HPDE6-E6E7 (cell line): ENCODE measurements at regions not wholly inside any gene's neighbourhood (a gene's known extent, or its start where the extent isn't known, plus 50 kb on each side); places are given as distances from the start of the nearest gene placed in this dataset.
A peak's percentile ranks its signal among the peaks of the same experiment; 100 is the strongest.
"Not testable (repeated sequence)": the region's sequence is repeated elsewhere in the genome, so short reads cannot be mapped to it uniquely, and the experiment has no call there.

Source experiments
- DNase-seq: peaks from one replicate; pipeline ENCODE4 v3.0.0; 2011; ENCODE audit warnings: missing footprints; ENCODE audit errors: extremely low spot score

DNA sequence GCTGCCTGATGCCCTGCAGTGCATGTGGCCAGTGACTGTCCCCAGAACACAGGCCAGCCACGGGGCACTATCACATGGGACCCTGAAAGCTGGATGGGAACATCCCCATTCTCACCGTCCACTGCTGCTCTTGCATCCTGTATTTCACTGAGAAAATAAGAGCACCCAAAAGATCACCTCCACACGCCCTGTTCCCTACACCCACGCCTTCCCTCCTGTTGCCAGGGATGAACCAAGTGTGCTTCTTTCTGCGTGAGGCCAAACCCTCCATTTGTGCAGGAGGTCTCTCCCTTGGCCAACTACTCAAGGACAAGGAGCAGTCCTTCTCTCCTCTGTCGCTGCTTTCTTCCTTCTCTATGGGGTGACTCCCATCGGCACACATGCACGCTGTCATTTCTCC is 118.3 kb downstream of the LRRC37A3 start:
- not testable (repeated sequence) for DNase-seq

GRCh38 chr17:64800361-64800895 is 118.8 kb downstream of the LRRC37A3 start:
- not testable (repeated sequence) for DNase-seq

DNA sequence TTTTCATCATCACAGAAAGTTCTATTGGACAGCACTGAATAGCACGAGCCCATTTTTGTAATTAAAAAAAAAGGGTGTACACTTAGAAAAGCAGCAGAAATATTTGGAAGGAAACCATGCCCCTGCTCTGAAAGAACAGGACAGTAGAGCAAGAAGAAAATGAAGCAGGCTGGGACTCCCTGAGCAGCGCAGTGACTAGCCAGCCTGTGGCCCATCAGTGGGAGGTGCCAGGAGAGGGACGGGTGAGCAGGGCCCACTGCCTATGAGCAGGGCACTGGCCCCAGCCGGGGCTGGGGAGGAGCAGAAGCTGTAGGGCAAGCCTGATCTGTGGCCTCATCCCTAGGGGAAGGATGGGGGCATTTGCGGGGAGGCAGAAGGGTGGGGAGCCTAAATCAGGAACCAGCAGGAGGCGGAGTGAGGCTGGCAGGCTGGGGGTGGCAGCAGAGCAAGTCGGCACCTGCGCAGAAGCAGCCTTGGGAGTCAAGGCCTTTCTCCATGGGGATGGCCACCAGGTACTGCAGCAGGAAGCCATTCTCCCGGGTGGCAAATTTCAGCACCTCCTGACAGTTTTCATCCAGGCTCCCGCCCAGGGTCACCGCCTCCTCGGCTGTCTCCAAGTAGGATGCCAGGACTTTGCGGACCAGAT is 119.6 kb downstream of the LRRC37A3 start:
- DNase-seq = not testable (repeated sequence)

DNA sequence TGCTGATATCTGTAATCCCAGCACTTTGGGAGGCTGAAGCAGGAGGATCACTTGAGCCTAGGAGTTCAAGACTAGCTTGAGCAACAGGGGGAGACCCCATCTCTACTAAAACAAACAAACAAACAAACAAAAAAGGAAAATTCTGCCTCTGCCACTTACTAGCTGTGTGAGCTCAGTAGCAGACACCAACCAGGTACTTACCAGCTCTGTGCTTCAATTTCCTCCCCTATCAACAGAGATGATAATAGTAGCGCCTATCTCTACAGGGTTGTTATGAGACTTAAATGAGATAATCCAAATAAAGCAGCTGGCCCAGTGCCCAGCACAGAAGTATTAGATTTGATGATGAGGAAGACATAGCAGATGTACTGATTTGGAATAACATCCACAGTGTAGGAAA is 120.3 kb downstream of the LRRC37A3 start:
- DNase-seq = not testable (repeated sequence)

DNA sequence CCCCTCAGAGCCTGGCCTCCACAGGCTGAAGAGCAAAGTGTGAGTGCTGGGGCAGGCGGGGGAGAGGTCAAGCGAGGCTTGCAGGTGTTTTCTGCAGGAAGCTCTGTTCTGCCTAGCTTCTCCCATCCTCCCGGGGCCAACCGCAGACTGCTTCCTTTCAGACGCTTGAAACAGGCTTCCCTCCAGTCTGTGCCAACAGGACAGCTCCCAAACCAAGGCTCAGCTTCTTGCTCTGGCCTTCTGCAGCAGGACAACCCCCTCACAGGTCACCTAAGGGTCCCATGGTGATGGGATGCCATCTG is 120.8 kb downstream of the LRRC37A3 start:
- not testable (repeated sequence) for DNase-seq

GRCh38 chr17:64797746-64798488 is 121.4 kb downstream of the LRRC37A3 start:
- not testable (repeated sequence) for DNase-seq

DNA sequence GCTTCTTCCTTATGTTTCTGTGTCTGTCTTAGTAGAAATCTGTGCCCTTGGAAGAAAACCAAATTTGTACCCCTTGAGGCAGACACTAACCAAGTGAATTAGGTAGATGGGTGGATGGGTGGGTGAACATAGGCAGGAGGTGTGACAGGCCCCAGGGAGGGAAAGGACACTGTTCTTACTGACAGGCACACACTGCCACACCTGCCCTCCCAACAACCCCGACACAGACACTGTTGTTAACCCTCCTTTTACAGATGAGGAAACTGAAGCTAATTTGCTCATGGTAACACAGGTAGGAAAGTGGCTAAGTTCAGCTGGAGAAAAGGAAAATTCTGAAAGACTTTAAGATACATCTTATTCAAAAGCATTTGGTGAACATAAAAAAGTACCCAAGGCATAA is 123.9 kb downstream of the LRRC37A3 start:
- DNase-seq = not testable (repeated sequence)

DNA sequence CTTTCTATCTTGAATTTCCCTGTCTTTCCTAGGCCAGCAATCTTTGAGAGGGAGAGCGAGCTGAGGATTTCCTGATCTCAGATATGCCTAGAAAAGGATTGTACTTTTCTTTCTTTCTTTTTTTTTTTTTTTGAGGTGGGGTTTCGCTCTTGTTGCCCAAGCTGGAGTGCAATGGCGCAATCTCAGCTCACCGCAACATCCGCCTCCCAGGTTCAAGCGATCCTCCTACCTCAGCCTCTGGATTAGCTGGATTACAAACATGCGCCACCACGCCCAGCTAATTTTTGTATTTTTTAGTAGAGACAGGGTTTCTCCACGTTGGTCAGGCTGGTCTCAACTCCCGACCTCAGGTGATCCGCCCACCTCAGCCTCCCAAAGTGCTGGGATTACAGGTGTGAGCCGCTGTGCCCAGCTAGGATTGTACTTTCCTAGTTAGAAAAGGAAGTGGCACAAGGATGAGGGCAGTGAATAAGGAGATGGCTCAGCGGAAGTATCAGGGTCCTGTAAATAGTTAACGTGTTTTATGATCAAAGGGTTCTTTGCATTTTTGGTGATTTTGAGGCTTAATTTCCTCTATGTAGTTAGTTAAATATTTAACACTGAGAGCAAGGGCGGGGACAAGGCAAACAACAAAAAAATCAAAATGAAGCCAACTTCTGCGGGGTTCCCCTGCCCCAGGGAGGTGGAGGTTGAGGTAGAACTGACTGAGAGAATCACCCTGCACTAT is 124.6 kb downstream of the LRRC37A3 start:
- DNase-seq = not testable (repeated sequence)

DNA sequence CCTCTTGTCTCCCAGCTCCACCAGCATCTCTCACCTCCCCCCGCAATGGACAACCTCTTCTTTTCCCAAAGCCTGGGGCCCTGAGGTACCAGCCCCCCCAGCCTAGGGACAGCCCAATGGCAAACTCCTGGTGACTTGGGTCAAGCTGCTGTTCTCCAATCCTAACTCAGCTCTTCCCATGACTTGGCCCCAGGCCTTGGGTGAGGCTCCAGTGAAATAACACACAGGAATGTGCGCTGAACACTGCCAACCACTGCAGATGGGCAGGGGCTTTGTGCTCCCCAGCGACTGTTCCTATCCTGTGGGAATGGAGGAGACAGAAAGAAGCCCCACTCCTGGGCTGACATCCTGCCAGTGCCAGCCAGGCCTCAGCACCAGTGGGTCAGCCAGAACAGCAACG is 125.2 kb downstream of the LRRC37A3 start:
- DNase-seq = not testable (repeated sequence)

DNA sequence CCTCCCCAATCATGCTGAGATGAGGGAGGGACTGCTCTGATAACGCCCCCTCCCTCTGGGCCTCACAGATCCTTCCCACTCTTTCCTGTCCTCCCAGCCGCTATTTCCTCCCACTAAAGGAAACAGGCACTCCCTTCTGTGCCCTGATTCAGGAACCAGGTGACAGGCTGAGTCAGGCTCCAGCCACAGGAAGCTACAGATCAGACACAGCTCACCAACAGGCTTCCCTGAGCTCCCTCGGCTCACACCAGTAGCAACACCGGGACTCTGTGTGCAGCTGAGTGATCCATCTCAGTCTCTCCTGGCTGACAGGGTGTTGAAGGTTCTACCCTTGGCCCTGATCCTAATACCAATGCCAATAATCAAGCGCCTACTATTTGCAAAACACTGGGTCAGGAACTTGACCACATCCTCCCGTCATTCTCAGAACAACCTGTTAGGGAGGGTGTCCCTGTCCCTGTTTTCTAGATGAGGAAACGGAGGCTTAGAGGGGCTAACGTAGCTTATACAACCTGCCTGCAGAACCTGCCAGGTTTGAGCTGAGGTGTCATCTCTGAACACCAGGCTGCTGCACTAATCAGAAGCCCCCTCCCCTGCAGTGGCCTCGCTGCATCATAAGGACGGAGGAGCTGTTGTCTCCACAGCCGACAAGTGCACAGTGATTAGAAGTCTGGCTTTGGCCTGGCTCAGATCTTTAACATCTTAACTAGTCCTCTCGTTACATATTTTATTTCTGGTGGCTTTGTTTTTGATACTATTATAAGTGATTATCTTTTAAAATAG is 126.3 kb downstream of the LRRC37A3 start:
- DNase-seq = peak; percentile 66

GRCh38 chr17:64792276-64792675 is 127.0 kb downstream of the LRRC37A3 start:
- not testable (repeated sequence) for DNase-seq

DNA sequence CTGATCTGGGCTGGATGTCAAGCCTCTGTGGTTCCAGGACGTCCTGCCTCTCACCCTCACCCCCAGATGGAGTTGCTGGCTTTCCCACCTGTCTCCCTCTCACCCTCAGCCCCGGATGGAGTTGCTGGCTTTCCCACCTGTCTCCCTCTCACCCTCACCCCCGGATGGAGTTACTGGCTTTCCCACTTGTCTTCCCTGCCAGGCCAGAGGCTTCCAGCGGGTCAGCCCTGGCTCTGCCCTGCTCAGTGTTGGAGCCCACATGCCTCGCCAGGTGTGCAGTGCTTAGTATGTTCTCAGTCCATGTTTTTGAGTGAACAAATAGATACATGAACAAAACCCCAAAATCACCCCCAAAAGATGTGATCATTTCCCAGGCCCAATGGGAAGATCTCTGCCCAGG is 127.6 kb downstream of the LRRC37A3 start:
- not testable (repeated sequence) for DNase-seq

DNA sequence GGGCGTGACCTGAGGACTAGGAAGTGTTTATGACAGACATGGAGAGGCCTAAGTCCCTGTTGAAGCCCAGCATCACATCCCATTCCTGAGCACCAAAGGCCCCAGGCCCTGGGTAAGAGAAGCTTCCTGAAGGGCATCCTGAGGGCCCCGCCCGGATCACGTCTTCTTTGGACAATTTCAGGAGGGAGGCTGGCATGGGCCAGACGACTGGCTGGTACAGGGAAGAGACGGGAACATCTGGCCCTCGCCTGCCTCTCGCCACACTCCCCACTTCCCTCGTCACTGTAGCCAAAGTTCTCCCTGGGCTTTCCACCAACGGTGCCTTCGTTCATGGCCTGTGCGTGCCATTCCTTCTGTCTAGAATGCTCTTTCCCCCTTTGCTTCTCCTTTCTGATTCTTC is 128.1 kb downstream of the LRRC37A3 start:
- not testable (repeated sequence) for DNase-seq

DNA sequence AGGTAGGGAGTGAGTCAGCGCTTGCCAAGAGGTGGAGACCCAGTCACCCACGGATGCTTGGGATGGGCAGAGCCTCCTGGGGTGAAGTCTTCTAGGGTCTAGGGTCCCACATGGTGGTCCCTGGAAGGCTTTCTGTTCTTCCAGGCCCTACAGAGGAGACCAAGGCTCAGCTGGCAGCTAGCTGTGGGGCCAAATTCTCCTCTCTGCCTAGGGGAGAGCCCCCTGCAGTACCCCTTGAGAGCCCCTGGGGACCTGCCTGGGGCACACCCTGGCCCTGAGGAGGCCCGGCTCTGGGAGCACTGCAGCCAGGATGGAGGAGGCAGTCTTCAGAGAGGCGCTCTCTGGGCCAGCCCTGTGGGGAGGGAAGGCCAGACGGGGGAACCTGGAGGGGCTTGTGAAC is 128.6 kb upstream of the SMURF2 start:
- DNase-seq = not testable (repeated sequence)

DNA sequence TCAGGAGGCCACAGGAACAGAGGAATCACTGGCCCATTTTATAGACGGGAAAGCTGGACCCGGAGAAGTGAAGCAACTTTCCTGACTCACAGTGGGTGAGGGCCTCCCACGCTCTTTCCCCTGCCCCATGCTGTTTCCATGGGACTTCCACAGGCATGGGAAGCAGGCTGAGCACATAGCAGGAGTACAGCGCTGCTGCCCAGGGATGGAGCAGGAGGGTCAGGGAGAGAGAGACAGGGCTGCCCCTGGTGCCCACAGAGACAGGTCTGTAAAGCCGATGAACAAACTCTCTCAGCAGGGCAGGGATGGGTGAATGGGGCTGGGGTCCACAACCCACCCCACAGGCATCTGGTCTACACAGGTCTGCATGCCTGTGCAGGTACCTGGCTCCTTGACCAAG is 128.1 kb upstream of the SMURF2 start:
- DNase-seq = not testable (repeated sequence)

GRCh38 chr17:64789061-64789445 is 126.9 kb upstream of the SMURF2 start:
- DNase-seq = not testable (repeated sequence)

- no peak for DNase-seq
Observed at GRCh38 chr17:64788286-64789060, 126.4 kb upstream of the SMURF2 start.

DNA sequence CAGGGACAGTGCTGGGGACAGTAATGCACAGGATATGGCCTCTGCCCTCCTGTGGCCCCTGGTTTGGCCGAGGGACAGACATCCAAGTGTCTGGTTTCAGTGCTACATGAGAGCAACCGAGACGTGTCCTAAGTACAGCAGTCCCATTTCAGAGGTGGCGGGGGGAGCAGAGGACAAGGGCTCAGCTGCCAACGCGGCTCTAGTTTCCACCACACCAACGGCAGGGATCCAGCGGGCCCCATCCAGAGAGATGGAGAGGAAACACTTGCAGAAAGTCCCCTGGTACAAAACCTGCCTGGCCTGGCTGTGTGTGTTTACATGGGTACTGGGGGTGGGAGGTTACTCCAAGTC is 125.8 kb upstream of the SMURF2 start:
- no peak for DNase-seq

DNA sequence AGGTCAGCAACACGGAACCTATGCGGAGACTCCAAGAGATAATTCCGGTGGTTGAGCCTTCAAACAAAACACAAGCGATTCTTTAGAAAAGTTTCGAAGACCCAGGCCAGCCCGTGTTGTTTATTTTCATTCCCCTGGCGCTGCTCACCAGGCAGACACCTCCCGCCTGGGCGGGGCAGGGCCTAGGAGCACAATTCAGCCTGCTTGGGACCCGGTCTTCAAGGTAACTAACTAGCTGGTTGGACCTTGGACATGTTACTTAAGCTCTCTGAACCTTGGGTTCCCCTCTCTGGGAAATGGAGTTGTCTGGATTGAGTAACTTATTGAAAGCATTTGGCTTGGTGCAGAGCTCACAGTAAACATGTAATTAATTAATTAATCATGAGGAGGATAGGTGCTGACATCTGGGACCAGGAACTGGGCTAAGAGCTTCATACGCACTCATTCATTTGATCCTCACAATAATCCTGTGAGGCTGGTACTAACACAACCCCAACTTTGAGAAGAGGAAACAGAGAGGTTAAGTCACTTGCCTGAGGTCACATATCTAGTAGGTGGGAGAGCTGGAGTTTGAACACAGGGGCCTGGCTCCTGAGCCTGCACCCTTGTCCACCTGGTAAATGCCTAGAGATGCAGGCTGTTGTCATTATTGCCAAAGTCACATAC is 125.3 kb upstream of the SMURF2 start:
- no peak for DNase-seq

DNA sequence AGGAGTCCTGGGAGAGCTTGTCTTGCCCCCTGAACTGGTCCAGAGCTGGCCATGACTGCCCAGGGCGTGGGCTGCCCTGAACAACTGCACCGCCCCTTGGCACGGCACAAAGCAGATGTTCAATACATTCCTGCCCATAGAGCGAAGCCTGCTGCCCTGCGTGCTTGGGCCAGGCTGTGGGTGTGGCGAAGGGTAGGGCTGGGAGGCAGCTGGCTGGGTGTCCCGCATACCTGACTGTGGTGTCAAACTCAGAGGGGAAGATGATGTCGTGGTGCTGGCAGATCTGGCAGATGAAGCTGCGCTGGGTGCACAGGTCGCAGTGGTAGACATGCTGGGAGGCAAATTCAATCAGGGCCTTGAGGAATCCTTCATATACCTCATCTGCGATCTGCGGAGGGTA is 124.2 kb upstream of the SMURF2 start:
- DNase-seq = peak; percentile 21

- no peak for DNase-seq
Observed at GRCh38 chr17:64785011-64785421, 122.9 kb upstream of the SMURF2 start.
